ENCODE measurements at regions not wholly inside any gene's neighbourhood (a gene's known extent, or its start where the extent isn't known, plus 50 kb on each side); places are given as distances from the start of the nearest gene placed in this dataset.
"Not testable (repeated sequence)": the region's sequence is repeated elsewhere in the genome, so short reads cannot be mapped to it uniquely, and the experiment has no call there.

DNA sequence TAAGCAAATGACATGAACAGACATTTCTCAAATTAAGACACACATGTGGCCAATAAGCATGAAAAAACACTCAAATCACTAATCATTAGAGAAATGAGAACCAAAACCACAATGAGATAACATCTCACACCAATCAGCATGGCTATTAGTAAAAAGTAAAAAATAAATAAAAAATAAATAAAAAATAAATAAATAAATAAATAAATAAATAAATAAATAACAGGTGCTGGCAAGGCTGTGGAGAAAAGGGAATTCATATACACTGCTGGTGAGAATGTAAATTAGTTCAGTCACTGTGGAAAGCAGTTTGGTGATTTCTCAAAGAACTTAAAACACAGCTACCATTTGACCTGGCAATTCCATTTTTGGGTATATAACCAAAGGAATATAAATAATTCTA, 167.1 kb upstream of the CNKSR2 start:
- Histone ChIP-seq H3K4me3 (ENCODE audit: low read depth, low read length) (no peak overlapping the region), H3K9me3 (ENCODE audit: control insufficient read depth, insufficient read depth, low read depth, low read length) (peaks cover 17% of the 10 kb centered on the region), H3K9ac (ENCODE audit: low read length) (no peak overlapping the region)

DNA sequence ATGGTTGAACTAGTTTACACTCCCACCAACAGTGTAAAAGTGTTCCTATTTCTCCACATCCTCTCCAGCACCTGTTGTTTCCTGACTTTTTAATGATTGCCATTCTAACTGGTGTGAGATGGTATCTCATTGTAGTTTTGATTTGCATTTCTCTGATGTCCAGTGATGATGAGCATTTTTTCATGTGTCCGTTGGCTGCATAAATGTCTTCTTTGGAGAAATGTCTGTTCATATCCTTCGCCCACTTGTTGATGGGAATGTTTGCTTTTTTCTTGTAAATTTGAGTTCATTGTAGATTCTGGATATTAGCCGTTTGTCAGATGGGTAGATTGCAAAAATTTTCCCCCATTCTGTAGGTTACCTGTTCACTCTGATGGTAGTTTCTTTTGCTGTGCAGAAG, 155.0 kb upstream of the CNKSR2 start:
- not testable (repeated sequence) for H3K4me3 ChIP-seq (ENCODE audit: low read depth, low read length); H3K9ac ChIP-seq (ENCODE audit: low read length); H3K36me3 ChIP-seq (ENCODE audit: control insufficient read depth, insufficient read depth, low read length); H3K27ac ChIP-seq (ENCODE audit: low read depth, low read length); H3K27me3 ChIP-seq (ENCODE audit: control insufficient read depth, insufficient read depth, low read length); H3K9me3 ChIP-seq (ENCODE audit: control insufficient read depth, insufficient read depth, low read depth, low read length); H3K4me1 ChIP-seq (ENCODE audit: control insufficient read depth, insufficient read depth, low read length)

More for the DNA sequence above, 167.1 kb upstream of the CNKSR2 start:
- Histone ChIP-seq H3K27me3 (ENCODE audit: control insufficient read depth, insufficient read depth, low read length) (no peaks in the 10 kb centered on the region; the same call in 1 of the 2 replicates), H3K4me1 (ENCODE audit: control insufficient read depth, insufficient read depth, low read length) (no peaks in the 10 kb centered on the region), H3K36me3 (ENCODE audit: control insufficient read depth, insufficient read depth, low read length) (no peaks in the 10 kb centered on the region), H3K27ac (ENCODE audit: low read depth, low read length) (no peak overlapping the region)

DNA sequence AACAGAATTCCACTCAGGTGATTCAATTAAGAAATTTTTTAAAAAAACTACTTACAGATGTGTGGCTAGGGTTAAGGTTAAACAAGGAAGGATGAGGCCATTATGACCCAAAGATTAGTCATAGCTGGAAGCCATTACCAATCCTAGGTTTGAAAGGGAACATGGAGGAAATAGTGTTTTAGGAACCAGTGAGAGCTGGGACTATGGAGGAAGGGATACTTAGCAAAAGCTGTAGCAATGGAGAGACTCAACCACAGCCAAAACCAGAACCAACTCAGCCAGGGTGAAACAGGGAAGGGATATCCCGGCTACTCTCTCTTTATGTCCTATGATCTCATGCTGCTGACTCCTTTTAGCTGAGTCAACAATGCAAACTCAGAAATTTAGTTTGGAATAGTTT, 148.6 kb upstream of the CNKSR2 start:
- Histone ChIP-seq H3K27ac (ENCODE audit: low read depth, low read length) (no peak overlapping the region), H3K36me3 (ENCODE audit: control insufficient read depth, insufficient read depth, low read length) (no peaks in the 10 kb centered on the region), H3K4me3 (ENCODE audit: low read depth, low read length) (no peak overlapping the region), H3K9ac (ENCODE audit: low read length) (no peak overlapping the region), H3K9me3 (ENCODE audit: control insufficient read depth, insufficient read depth, low read depth, low read length) (no peaks in the 10 kb centered on the region), H3K27me3 (ENCODE audit: control insufficient read depth, insufficient read depth, low read length) (no peaks in the 10 kb centered on the region; the same call in 1 of the 2 replicates), H3K4me1 (ENCODE audit: control insufficient read depth, insufficient read depth, low read length) (no peaks in the 10 kb centered on the region)

DNA sequence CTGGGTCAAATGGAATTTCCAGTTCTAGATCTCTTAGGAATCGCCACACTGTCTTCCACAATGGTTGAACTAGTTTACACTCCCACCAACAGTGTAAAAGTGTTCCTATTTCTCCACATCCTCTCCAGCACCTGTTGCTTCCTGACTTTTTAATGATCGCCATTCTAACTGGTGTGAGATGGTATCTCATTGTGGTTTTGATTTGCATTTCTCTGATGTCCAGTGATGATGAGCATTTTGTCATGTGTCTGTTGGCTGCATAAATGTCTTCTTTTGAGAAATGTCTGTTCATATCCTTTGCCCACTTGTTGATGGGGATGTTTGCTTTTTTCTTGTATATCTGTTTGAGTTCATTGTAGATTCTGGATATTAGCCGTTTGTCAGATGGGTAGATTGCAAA, 145.2 kb upstream of the CNKSR2 start:
- H3K27me3 ChIP-seq (ENCODE audit: control insufficient read depth, insufficient read depth, low read length); H3K27ac ChIP-seq (ENCODE audit: low read depth, low read length); H3K9ac ChIP-seq (ENCODE audit: low read length); H3K9me3 ChIP-seq (ENCODE audit: control insufficient read depth, insufficient read depth, low read depth, low read length); H3K36me3 ChIP-seq (ENCODE audit: control insufficient read depth, insufficient read depth, low read length); H3K4me1 ChIP-seq (ENCODE audit: control insufficient read depth, insufficient read depth, low read length); H3K4me3 ChIP-seq (ENCODE audit: low read depth, low read length): not testable (repeated sequence)

DNA sequence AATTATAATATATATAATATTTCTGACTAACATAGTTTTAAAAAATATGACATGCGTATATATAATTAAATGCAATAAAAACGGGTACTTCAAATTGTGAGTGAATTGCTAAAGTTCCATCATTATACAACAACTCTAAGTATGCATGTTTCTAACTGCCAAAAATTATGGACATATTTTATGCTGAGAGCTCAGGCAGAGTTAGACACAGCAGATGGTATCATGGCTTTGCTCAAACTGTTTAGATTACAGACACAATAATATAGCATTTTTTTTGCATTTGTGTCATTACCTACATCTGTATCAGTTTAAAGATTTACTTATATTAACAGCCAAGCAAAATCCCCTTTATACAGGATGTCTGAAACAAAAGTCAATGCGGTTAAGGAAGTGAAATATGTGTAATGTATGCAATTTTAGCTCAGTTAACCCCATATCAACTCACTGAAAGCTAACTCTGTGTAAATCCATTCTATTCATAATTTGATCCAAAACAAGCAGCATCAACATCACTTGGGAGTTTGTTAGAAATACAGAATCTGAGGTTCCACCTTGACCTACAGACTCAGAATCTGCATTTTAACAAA, 119.1 kb upstream of the CNKSR2 start:
- no peaks in the 10 kb centered on the region for H3K36me3 ChIP-seq (ENCODE audit: control insufficient read depth, insufficient read depth, low read length)
- no peaks in the 10 kb centered on the region for H3K4me1 ChIP-seq (ENCODE audit: control insufficient read depth, insufficient read depth, low read length)
- H3K27me3 ChIP-seq (ENCODE audit: control insufficient read depth, insufficient read depth, low read length): no peaks in the 10 kb centered on the region; the same call in 1 of the 2 replicates
- no peak overlapping the region for H3K27ac ChIP-seq (ENCODE audit: low read depth, low read length)
- H3K4me3 ChIP-seq (ENCODE audit: low read depth, low read length): no peak overlapping the region
- no peaks in the 10 kb centered on the region for H3K9me3 ChIP-seq (ENCODE audit: control insufficient read depth, insufficient read depth, low read depth, low read length)
- H3K9ac ChIP-seq (ENCODE audit: low read length): no peak overlapping the region

DNA sequence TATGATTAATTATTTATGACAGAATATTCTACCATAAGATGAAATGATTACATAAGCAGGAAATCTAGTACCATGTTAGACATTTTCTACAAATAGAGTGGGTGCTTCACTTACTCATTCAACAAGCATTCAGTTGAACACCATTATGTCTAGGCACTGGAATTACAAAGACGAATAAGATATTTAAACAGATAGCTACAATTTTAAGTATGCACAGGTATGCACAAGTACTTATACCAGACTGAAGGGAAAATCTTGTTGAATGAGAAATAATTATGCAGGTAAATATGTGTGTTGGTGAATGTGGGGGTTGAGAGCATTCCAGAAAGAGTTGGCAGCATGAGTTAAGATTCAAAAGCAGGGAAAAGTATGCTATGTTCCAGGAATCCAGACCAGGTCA, 107.3 kb upstream of the CNKSR2 start:
- H3K9ac ChIP-seq (ENCODE audit: low read length): no peak overlapping the region
- H3K36me3 ChIP-seq (ENCODE audit: control insufficient read depth, insufficient read depth, low read length): no peaks in the 10 kb centered on the region
- H3K27me3 ChIP-seq (ENCODE audit: control insufficient read depth, insufficient read depth, low read length): no peaks in the 10 kb centered on the region
- H3K4me1 ChIP-seq (ENCODE audit: control insufficient read depth, insufficient read depth, low read length): no peaks in the 10 kb centered on the region
- no peak overlapping the region for H3K4me3 ChIP-seq (ENCODE audit: low read depth, low read length)
- no peak overlapping the region for H3K27ac ChIP-seq (ENCODE audit: low read depth, low read length)
- H3K9me3 ChIP-seq (ENCODE audit: control insufficient read depth, insufficient read depth, low read depth, low read length): peaks cover 4% of the 10 kb centered on the region; the same call in 1 of the 2 replicates

DNA sequence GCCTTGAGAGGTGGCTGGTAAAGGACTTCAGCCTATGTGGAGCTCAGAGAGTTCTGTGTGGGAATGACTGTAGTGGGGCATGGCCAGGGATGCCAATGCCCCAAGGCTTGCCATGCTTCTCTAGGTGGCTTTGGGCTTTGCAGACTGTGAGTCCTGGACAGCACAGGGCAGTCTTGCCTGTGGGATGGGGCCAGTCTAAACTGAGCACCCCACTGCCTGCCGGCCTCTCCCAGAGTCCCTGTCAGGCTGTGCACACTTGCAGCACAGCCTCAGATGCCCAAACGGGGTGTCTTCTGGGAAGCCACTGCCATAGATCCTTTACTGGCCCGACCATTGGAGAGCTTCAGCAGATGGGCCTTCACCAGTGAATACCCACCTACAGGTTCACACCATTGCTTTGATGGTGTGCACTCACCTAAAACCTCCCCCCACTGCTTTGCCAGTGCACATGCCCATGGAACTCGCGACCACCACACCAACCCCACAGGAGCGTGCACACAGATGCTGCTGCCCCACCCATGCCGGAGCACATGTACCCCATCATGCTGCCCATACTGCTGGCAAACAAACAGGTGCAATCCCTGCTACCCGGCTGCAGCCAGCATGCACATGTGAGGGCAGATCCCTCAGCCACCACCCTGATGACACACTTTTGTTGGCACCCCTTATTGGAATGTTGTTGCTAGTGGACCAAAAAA, 97.3 kb upstream of the CNKSR2 start:
- Histone ChIP-seq H3K4me3 (ENCODE audit: low read depth, low read length) (no peak overlapping the region), H3K27ac (ENCODE audit: low read depth, low read length) (no peak overlapping the region), H3K4me1 (ENCODE audit: control insufficient read depth, insufficient read depth, low read length) (no peaks in the 10 kb centered on the region), H3K9ac (ENCODE audit: low read length) (no peak overlapping the region), H3K27me3 (ENCODE audit: control insufficient read depth, insufficient read depth, low read length) (no peaks in the 10 kb centered on the region; the same call in 1 of the 2 replicates), H3K36me3 (ENCODE audit: control insufficient read depth, insufficient read depth, low read length) (no peaks in the 10 kb centered on the region), H3K9me3 (ENCODE audit: control insufficient read depth, insufficient read depth, low read depth, low read length) (peaks cover 16% of the 10 kb centered on the region; the same call in 1 of the 2 replicates)

DNA sequence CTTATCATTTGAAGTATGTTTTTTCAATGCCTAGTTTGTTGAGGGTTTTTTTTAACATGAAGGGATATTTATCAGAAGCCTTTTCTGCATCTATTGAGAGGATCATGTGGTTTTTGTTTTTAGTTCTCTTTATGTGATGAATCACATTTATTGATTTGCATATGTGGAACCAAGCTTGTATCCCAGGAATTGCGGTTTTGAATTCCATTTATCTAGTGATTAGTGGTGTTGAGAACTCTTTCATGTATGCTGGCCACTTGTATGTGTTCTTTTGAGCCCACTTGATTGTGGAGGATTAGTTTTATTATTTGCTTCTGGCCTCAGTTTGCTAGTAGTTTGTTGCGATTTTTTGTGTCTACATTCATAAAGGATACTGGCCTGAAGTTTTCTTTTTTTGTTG, 85.0 kb upstream of the CNKSR2 start:
- Histone ChIP-seq H3K4me1 (ENCODE audit: control insufficient read depth, insufficient read depth, low read length) (no peaks in the 10 kb centered on the region), H3K36me3 (ENCODE audit: control insufficient read depth, insufficient read depth, low read length) (no peaks in the 10 kb centered on the region), H3K4me3 (ENCODE audit: low read depth, low read length) (no peak overlapping the region), H3K27me3 (ENCODE audit: control insufficient read depth, insufficient read depth, low read length) (no peaks in the 10 kb centered on the region; the same call in 1 of the 2 replicates), H3K27ac (ENCODE audit: low read depth, low read length) (no peak overlapping the region), H3K9ac (ENCODE audit: low read length) (no peak overlapping the region), H3K9me3 (ENCODE audit: control insufficient read depth, insufficient read depth, low read depth, low read length) (peaks cover under 1% of the 10 kb centered on the region; the same call in 1 of the 2 replicates)

DNA sequence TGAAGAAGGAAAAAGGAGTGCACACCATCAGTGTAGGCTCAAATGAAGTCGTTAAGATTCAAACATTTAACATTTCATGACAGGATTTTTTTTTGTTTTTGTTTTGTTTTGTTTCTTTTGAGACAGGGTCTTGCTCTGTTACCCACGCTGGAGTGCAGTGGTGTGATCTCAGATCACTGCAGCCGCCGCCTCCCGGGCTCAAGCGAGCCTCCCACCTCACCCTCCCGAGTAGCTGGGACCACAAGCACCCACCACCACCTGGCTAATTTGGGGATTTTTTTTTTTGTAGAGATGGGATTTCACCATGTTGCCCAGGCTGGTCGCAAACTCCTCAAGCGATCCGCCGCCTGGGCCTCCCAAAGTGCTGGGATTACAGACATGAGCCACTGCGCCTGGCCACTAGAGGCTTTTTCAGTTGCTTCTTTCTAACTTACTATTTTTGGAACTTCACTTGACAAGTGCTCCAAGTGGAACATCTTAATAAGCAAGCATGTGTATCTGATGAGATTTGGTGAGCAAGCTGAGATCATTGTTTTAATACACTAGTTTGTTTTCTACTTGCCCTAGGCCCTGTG, 78.9 kb upstream of the CNKSR2 start:
- H3K27me3 ChIP-seq (ENCODE audit: control insufficient read depth, insufficient read depth, low read length): no peaks in the 10 kb centered on the region; the same call in 1 of the 2 replicates
- no peaks in the 10 kb centered on the region for H3K4me1 ChIP-seq (ENCODE audit: control insufficient read depth, insufficient read depth, low read length)
- no peak overlapping the region for H3K4me3 ChIP-seq (ENCODE audit: low read depth, low read length)
- no peaks in the 10 kb centered on the region for H3K36me3 ChIP-seq (ENCODE audit: control insufficient read depth, insufficient read depth, low read length)
- no peaks in the 10 kb centered on the region for H3K9me3 ChIP-seq (ENCODE audit: control insufficient read depth, insufficient read depth, low read depth, low read length)
- H3K9ac ChIP-seq (ENCODE audit: low read length): no peak overlapping the region
- H3K27ac ChIP-seq (ENCODE audit: low read depth, low read length): no peak overlapping the region

DNA sequence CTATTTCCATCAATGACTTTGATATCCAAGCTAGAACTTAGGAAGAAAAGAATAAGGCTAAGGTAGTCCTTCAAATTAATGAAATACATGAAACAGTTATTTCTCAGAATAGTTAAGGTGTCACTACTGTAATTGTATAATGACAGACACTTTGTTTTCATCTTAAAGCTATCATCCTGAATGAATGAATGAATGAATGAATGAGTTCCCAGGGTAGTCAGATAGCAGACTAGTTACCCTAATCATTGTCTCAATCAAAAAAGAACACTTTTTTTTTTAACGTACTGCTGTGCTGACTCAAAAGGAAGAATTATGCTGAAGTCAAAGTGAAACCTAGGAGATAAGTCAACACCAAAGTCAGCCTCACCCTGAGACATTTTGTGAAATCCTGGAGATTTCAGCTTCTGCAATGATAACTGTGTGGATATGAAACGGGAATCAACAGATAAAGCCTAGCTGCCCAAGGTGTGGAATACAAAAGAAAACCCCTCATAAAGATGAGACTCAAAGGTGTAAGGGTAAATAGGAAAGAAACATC, 68.3 kb upstream of the CNKSR2 start:
- no peaks in the 10 kb centered on the region for H3K9me3 ChIP-seq (ENCODE audit: control insufficient read depth, insufficient read depth, low read depth, low read length)

DNA sequence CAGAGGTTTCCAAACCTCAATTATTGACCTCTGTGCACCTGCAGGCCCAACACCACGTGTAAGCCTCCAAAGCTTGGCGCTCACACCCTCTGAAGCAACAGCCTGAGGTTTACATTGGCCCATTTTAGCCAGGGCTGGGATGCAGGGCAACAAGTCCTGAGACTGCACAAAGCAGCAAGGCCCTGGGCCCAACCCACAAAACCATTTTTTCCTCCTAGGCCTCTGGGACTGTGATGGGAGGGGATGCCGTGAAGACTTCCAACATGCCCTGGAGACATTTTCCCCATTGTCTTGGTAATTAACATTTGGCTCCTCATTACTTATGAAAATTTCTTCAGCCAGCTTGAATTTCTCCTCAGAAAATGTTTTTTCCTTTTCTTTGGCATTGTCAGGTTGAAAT, 54.9 kb upstream of the CNKSR2 start:
- Histone ChIP-seq H3K9ac (ENCODE audit: low read length) (no peak overlapping the region), H3K27me3 (ENCODE audit: control insufficient read depth, insufficient read depth, low read length) (no peaks in the 10 kb centered on the region), H3K4me3 (ENCODE audit: low read depth, low read length) (no peak overlapping the region), H3K27ac (ENCODE audit: low read depth, low read length) (no peak overlapping the region), H3K9me3 (ENCODE audit: control insufficient read depth, insufficient read depth, low read depth, low read length) (peaks cover 18% of the 10 kb centered on the region), H3K36me3 (ENCODE audit: control insufficient read depth, insufficient read depth, low read length) (no peaks in the 10 kb centered on the region), H3K4me1 (ENCODE audit: control insufficient read depth, insufficient read depth, low read length) (no peaks in the 10 kb centered on the region)

More for the DNA sequence above, 68.3 kb upstream of the CNKSR2 start:
- Histone ChIP-seq H3K4me3 (ENCODE audit: low read depth, low read length) (no peak overlapping the region), H3K27ac (ENCODE audit: low read depth, low read length) (no peak overlapping the region), H3K36me3 (ENCODE audit: control insufficient read depth, insufficient read depth, low read length) (no peaks in the 10 kb centered on the region), H3K9ac (ENCODE audit: low read length) (no peak overlapping the region), H3K27me3 (ENCODE audit: control insufficient read depth, insufficient read depth, low read length) (no peaks in the 10 kb centered on the region; the same call in 1 of the 2 replicates), H3K4me1 (ENCODE audit: control insufficient read depth, insufficient read depth, low read length) (no peaks in the 10 kb centered on the region)

Measured in HUES6 (cell line).